ENCODE measurements at regions not wholly inside any gene's neighbourhood (a gene's known extent, or its start where the extent isn't known, plus 50 kb on each side); places are given as distances from the start of the nearest gene placed in this dataset.
A peak's percentile ranks its signal among the peaks of the same experiment; 100 is the strongest.

DNA sequence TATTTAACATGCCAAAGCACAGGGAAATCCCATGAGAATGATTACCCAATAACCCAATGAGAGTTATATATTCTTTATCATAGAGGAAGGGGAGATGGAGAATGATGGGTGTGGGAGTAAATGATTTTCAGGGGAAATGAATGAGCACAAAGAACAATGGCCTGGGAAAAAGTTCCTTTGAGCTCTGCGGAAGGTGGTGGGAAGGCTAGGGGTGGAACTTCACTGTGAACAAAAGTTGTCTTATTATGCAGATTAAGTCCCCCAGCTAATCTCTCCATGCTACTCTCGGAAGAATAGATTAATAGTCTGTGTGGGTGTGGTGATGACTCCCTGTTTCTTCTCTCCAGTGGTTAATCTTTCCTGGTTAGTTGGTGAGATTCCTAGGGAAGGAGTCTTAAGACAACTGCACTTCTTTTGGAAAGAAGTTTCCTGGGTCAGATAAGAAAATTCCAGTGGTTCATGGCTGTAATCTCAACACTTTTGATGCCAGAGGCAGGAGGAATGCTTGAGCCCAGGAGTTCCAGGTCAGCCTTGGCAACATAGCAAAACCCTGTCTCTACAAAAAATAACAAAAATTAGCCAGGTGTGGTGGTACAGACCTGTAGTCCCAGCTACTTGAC lies 71.6 kb downstream of the DNTTIP2 start:
- H3K79me2 ChIP-seq (ENCODE audit: insufficient read depth, low read length) = no peaks in the 10 kb centered on the region
- DNase-seq (ENCODE audit: low read depth) (peak; percentile 70), FAIRE-seq (no peak)
- peaks cover 2% of the 10 kb centered on the region for H3K9me3 Mint-ChIP-seq (ENCODE audit: unreplicated experiment)
- H3K9ac ChIP-seq (ENCODE audit: low read length) = no peak overlapping the region
- H2AFZ ChIP-seq (ENCODE audit: low read depth, low read length) = no peak overlapping the region
- no peak overlapping the region for H3K4me3 Mint-ChIP-seq (ENCODE audit: unreplicated experiment)
- no peak overlapping the region for H3K27ac Mint-ChIP-seq (ENCODE audit: unreplicated experiment)
- H3K4me1 ChIP-seq (ENCODE audit: insufficient read depth, low read length) = peaks cover 14% of the 10 kb centered on the region
- H3K27me3 ChIP-seq (ENCODE audit: insufficient read depth, low read length) = no peaks in the 10 kb centered on the region
- no peak overlapping the region for H3K4me3 ChIP-seq (ENCODE audit: insufficient read depth, low read depth, low read length)
- H4K20me1 ChIP-seq (ENCODE audit: insufficient read depth, low read length) = no peaks in the 10 kb centered on the region
- no peak overlapping the region for H3K4me2 ChIP-seq (ENCODE audit: low read length)
- no peak overlapping the region for H3K27ac ChIP-seq (ENCODE audit: low read depth, low read length)
- no peaks in the 10 kb centered on the region for H3K27me3 Mint-ChIP-seq (ENCODE audit: low read depth, unreplicated experiment)
- no peak for TF ChIP-seq EZH2 (IDR thresholded peaks at IDR 0.05; ENCODE audit: insufficient read depth, low read length)
- no peak for TF ChIP-seq CTCF (IDR thresholded peaks at IDR 0.05; ENCODE audit: insufficient read depth, low read depth, low read length)
- H3K36me3 ChIP-seq (ENCODE audit: insufficient read depth, low read length) = no peaks in the 10 kb centered on the region
- no peaks in the 10 kb centered on the region for H3K36me3 Mint-ChIP-seq (ENCODE audit: low read depth, unreplicated experiment)
- H3K4me1 Mint-ChIP-seq (ENCODE audit: low read depth, unreplicated experiment) = peaks cover 17% of the 10 kb centered on the region
- peaks cover 2% of the 10 kb centered on the region for H3K9me3 ChIP-seq (ENCODE audit: insufficient read depth, low read depth, low read length)

DNA sequence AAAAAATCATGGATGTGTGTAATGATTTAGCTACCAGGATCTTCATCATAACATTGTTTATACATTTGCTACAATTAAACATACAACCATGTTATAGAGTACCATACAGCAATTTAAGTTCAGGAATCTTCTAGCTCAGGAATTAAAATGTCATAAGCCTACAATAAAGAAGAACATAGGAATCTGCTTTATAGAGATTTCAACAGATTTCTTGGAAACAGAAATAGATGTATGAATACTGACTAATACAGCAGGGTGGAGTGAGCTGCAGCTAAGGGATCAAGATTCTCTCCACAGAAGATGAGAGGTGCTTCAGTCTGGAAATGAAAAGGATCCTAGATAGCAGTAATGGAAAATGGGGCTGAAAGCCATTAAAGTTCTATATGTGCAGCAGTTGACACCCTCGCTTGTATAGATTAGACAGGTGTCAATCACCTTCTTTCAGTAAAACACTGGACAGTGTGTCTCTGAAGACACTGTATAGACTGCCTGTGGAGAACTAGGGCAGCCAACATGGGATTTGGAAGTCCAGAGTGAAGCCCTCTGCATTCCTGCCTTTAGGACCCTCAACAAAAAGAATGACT lies 73.9 kb downstream of the DNTTIP2 start:
- no peaks in the 10 kb centered on the region for H3K27me3 ChIP-seq (ENCODE audit: insufficient read depth, low read length)
- H3K27ac ChIP-seq (ENCODE audit: low read depth, low read length) = peak overlapping the region; percentile 44
- Mint-ChIP-seq H3K4me3 (ENCODE audit: unreplicated experiment) (no peak overlapping the region), H3K27me3 (ENCODE audit: low read depth, unreplicated experiment) (no peaks in the 10 kb centered on the region), H3K36me3 (ENCODE audit: low read depth, unreplicated experiment) (no peaks in the 10 kb centered on the region), H3K4me1 (ENCODE audit: low read depth, unreplicated experiment) (peaks cover 12% of the 10 kb centered on the region), H3K27ac (ENCODE audit: unreplicated experiment) (peak overlapping the region; percentile 54), H3K9me3 (ENCODE audit: unreplicated experiment) (no peaks in the 10 kb centered on the region)
- H3K4me2 ChIP-seq (ENCODE audit: low read length) = peak overlapping the region; percentile 76
- peaks cover 14% of the 10 kb centered on the region for H3K4me1 ChIP-seq (ENCODE audit: insufficient read depth, low read length)
- FAIRE-seq (peak; percentile 82), DNase-seq (ENCODE audit: low read depth) (peak; percentile 36)
- no peak for TF ChIP-seq CTCF (IDR thresholded peaks at IDR 0.05; ENCODE audit: insufficient read depth, low read depth, low read length)
- TF ChIP-seq EZH2 (IDR thresholded peaks at IDR 0.05; ENCODE audit: insufficient read depth, low read length) = no peak
- H4K20me1 ChIP-seq (ENCODE audit: insufficient read depth, low read length) = no peaks in the 10 kb centered on the region
- H3K36me3 ChIP-seq (ENCODE audit: insufficient read depth, low read length) = no peaks in the 10 kb centered on the region
- no peak overlapping the region for H3K4me3 ChIP-seq (ENCODE audit: insufficient read depth, low read depth, low read length)
- peak overlapping the region; percentile 9 for H3K9ac ChIP-seq (ENCODE audit: low read length)
- peaks cover 2% of the 10 kb centered on the region for H3K9me3 ChIP-seq (ENCODE audit: insufficient read depth, low read depth, low read length)
- H2AFZ ChIP-seq (ENCODE audit: low read depth, low read length) = no peak overlapping the region
- H3K79me2 ChIP-seq (ENCODE audit: insufficient read depth, low read length) = no peaks in the 10 kb centered on the region

DNA sequence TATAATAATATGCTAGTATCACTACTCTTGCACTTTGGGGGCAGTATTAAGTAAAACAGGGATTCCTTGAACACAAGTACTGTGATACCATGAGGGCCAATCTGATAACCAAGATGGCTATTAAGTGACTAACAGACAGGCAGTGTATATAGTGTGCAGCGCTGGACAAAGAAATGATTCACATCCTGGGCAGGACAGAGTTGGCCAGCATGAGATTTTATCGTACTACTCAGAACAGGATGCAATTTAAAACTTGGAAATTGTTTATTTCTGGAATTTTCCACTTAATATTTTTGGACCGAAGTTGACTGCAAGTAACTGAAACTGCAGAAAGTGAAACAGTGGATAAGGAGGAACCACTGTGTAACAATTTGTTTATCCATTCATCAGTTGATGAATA lies 74.6 kb downstream of the DNTTIP2 start:
- Histone ChIP-seq H4K20me1 (ENCODE audit: insufficient read depth, low read length) (no peaks in the 10 kb centered on the region), H3K9ac (ENCODE audit: low read length) (peak overlapping the region; percentile 9), H3K4me1 (ENCODE audit: insufficient read depth, low read length) (peaks cover 14% of the 10 kb centered on the region), H3K4me3 (ENCODE audit: insufficient read depth, low read depth, low read length) (peak overlapping the region; percentile 17), H3K36me3 (ENCODE audit: insufficient read depth, low read length) (no peaks in the 10 kb centered on the region), H3K27me3 (ENCODE audit: insufficient read depth, low read length) (no peaks in the 10 kb centered on the region), H3K4me2 (ENCODE audit: low read length) (peak overlapping the region; percentile 76), H3K27ac (ENCODE audit: low read depth, low read length) (peak overlapping the region; percentile 44), H3K79me2 (ENCODE audit: insufficient read depth, low read length) (no peaks in the 10 kb centered on the region), H3K9me3 (ENCODE audit: insufficient read depth, low read depth, low read length) (peaks cover 2% of the 10 kb centered on the region), H2AFZ (ENCODE audit: low read depth, low read length) (no peak overlapping the region)
- Mint-ChIP-seq H3K4me3 (ENCODE audit: unreplicated experiment) (no peak overlapping the region), H3K27me3 (ENCODE audit: low read depth, unreplicated experiment) (no peaks in the 10 kb centered on the region), H3K36me3 (ENCODE audit: low read depth, unreplicated experiment) (no peaks in the 10 kb centered on the region), H3K4me1 (ENCODE audit: low read depth, unreplicated experiment) (peaks cover 12% of the 10 kb centered on the region), H3K27ac (ENCODE audit: unreplicated experiment) (no peak overlapping the region), H3K9me3 (ENCODE audit: unreplicated experiment) (no peaks in the 10 kb centered on the region)
- TF ChIP-seq EZH2 (IDR thresholded peaks at IDR 0.05; ENCODE audit: insufficient read depth, low read length) (no peak), CTCF (IDR thresholded peaks at IDR 0.05; ENCODE audit: insufficient read depth, low read depth, low read length) (no peak)
- DNase-seq (ENCODE audit: low read depth) (peak; percentile 94), FAIRE-seq (peak; percentile 86)
